Right cardiac atrium (tissue), 5 donors: ENCODE measurements at regions not wholly inside any gene's neighbourhood (a gene's known extent, or its start where the extent isn't known, plus 50 kb on each side); places are given as distances from the start of the nearest gene placed in this dataset.

ENCODE experiments used
- ATAC-seq, 2 donors: fragments of 200-7000 bp; cut with Tn5 transposase; one replicate each; pipeline versions ENCODE4 v1.8.0 to v1.9.1; 2020; ENCODE audit warnings: moderate library complexity in 2 of 2, mild to moderate bottlenecking in 1 of 2
- DNase-seq, 3 donors: peaks; one replicate each; pipeline ENCODE4 v3.0.0-alpha.2; 2020
- H3K27ac ChIP-seq: one replicate; pipeline ENCODE4 v1.5.1; 2013; ENCODE audit warnings: mild to moderate bottlenecking, low read length, control low read depth, moderate library complexity
- H3K27me3 ChIP-seq: one replicate; pipeline ENCODE4 v1.6.1; 2013; ENCODE audit not compliant: control insufficient read depth, insufficient read depth
- H3K4me1 ChIP-seq: one replicate; pipeline ENCODE4 v1.6.1; 2013; ENCODE audit warnings: low read length; ENCODE audit not compliant: control insufficient read depth, insufficient read depth
- H3K4me3 ChIP-seq: one replicate; pipeline ENCODE4 v1.5.1; 2013; ENCODE audit warnings: low read length, control low read depth
- H3K9me3 ChIP-seq: one replicate; pipeline ENCODE4 v1.6.1; 2013; ENCODE audit warnings: low read length; ENCODE audit not compliant: control insufficient read depth
- WGBS: extraction: QIAGEN DNeasy Blood & Tissue Kit; methylation state at CpG from one replicate; pipeline ENCODE4 v1.1.7; 2013; 5-methylcytosine and 5-hydroxymethylcytosine counted together
- intact Hi-C, 4 donors: fragments of 100-400 bp; cut with DNase I; formaldehyde crosslinking; loops; one replicate each; pipeline versions ENCODE4 v1.11.0 to v1.14.0; 2022 to 2023
- donor health status: healthy with polysubstance abuse.
- donor health status: DM: no; HTN: yes; CAD: no.
- donor health status: DM: no; HTN: no; CAD: no.
- donor health status: DM: no; HTN: yes; CAD: no; lungs with severe emphysema.
- donor health status: DM: yes; HTN: yes; CAD: no.

- no peaks in the 10 kb centered on the region for H3K4me1 ChIP-seq
- whole genome bisulfite sequencing: 88% methylated on average over 8 of the region's 8 CpGs
- no peak overlapping the region for H3K27ac ChIP-seq
- no peaks in the 10 kb centered on the region for H3K27me3 ChIP-seq
- H3K4me3 ChIP-seq: no peak overlapping the region
- intact Hi-C loops: no loop called here
- DNase-seq (no peak), ATAC-seq (no peak)
- no peaks in the 10 kb centered on the region for H3K9me3 ChIP-seq
Measured at GRCh38 chr6:166689687-166690086, 62.6 kb upstream of the RPS6KA2 start.

- H3K4me1 ChIP-seq: no peaks in the 10 kb centered on the region
- no peak overlapping the region for H3K27ac ChIP-seq
- H3K4me3 ChIP-seq: no peak overlapping the region
- DNase-seq (no peak), ATAC-seq (no peak)
- 94% methylated on average over 9 of the region's 9 CpGs for WGBS
- no peaks in the 10 kb centered on the region for H3K27me3 ChIP-seq
- no peaks in the 10 kb centered on the region for H3K9me3 ChIP-seq
- intact Hi-C loops: no loop called here
Measured at GRCh38 chr6:166688901-166689300, 61.9 kb upstream of the RPS6KA2 start.

GRCh38 chr6:166687879-166688205 is 60.8 kb upstream of the RPS6KA2 start:
- intact Hi-C loops: no loop called here
- ATAC-seq (no peak), DNase-seq (no peak)
- WGBS: 63% methylated on average over 6 of the region's 6 CpGs
- Histone ChIP-seq H3K4me1 (no peaks in the 10 kb centered on the region), H3K27me3 (no peaks in the 10 kb centered on the region), H3K27ac (no peak overlapping the region), H3K9me3 (no peaks in the 10 kb centered on the region), H3K4me3 (no peak overlapping the region)

- whole genome bisulfite sequencing: 86% methylated on average over 21 of the region's 21 CpGs
- DNase-seq (no peak), ATAC-seq (no peak)
- Histone ChIP-seq H3K9me3 (no peaks in the 10 kb centered on the region), H3K4me3 (no peak overlapping the region), H3K4me1 (no peaks in the 10 kb centered on the region), H3K27me3 (no peaks in the 10 kb centered on the region), H3K27ac (no peak overlapping the region)
- intact Hi-C loops: no loop called here
Measured at GRCh38 chr6:166687070-166687878, 60.2 kb upstream of the RPS6KA2 start.

GRCh38 chr6:166686317-166686716 is 59.3 kb upstream of the RPS6KA2 start:
- Histone ChIP-seq H3K27me3 (no peaks in the 10 kb centered on the region), H3K9me3 (no peaks in the 10 kb centered on the region), H3K27ac (no peak overlapping the region), H3K4me3 (no peak overlapping the region), H3K4me1 (no peaks in the 10 kb centered on the region)
- intact Hi-C loops: no loop called here
- DNase-seq (no peak), ATAC-seq (no peak)
- 85% methylated on average over 2 of the region's 2 CpGs for WGBS

GRCh38 chr6:166684866-166685265 is 57.8 kb upstream of the RPS6KA2 start:
- DNase-seq (no peak), ATAC-seq (no peak)
- Histone ChIP-seq H3K4me1 (no peaks in the 10 kb centered on the region), H3K27me3 (no peaks in the 10 kb centered on the region), H3K4me3 (no peak overlapping the region), H3K9me3 (no peaks in the 10 kb centered on the region), H3K27ac (no peak overlapping the region)
- 86% methylated on average over 8 of the region's 8 CpGs for WGBS
- intact Hi-C loops: no loop called here

GRCh38 chr6:166684170-166684569 is 57.1 kb upstream of the RPS6KA2 start:
- Histone ChIP-seq H3K4me1 (no peaks in the 10 kb centered on the region), H3K27ac (no peak overlapping the region), H3K4me3 (no peak overlapping the region), H3K27me3 (no peaks in the 10 kb centered on the region), H3K9me3 (no peaks in the 10 kb centered on the region)
- no peak for ATAC-seq
- DNase-seq: no peak
- intact Hi-C loops: no loop called here
- 87% methylated on average over 4 of the region's 4 CpGs for WGBS

- intact Hi-C loops: no loop called here
- Histone ChIP-seq H3K4me1 (no peaks in the 10 kb centered on the region), H3K27ac (no peak overlapping the region), H3K27me3 (no peaks in the 10 kb centered on the region), H3K4me3 (no peak overlapping the region), H3K9me3 (no peaks in the 10 kb centered on the region)
- 86% methylated on average over 10 of the region's 10 CpGs for WGBS
- DNase-seq (no peak), ATAC-seq (no peak)
Measured at GRCh38 chr6:166683477-166683876, 56.4 kb upstream of the RPS6KA2 start.

- H3K27ac ChIP-seq: no peak overlapping the region
- no peaks in the 10 kb centered on the region for H3K9me3 ChIP-seq
- DNase-seq (no peak), ATAC-seq (peak in 1 of 2 donors; percentile 20)
- intact Hi-C loops: no loop called here
- WGBS: 97% methylated on average over 31 of the region's 31 CpGs
- no peak overlapping the region for H3K4me3 ChIP-seq
- H3K4me1 ChIP-seq: no peaks in the 10 kb centered on the region
- H3K27me3 ChIP-seq: no peaks in the 10 kb centered on the region
Measured at GRCh38 chr6:166679566-166679965, 52.5 kb upstream of the RPS6KA2 start.

- intact Hi-C loops: no loop called here
- Histone ChIP-seq H3K27me3 (no peaks in the 10 kb centered on the region), H3K9me3 (no peaks in the 10 kb centered on the region), H3K4me1 (peaks cover 2% of the 10 kb centered on the region), H3K4me3 (no peak overlapping the region), H3K27ac (no peak overlapping the region)
- WGBS: 84% methylated on average over 10 of the region's 10 CpGs
- no peak for DNase-seq
- ATAC-seq: no peak
Measured at GRCh38 chr6:166678426-166678825, 51.4 kb upstream of the RPS6KA2 start.

- Histone ChIP-seq H3K4me1 (peaks cover 2% of the 10 kb centered on the region), H3K27ac (no peak overlapping the region), H3K4me3 (no peak overlapping the region), H3K9me3 (no peaks in the 10 kb centered on the region), H3K27me3 (no peaks in the 10 kb centered on the region)
- DNase-seq (no peak), ATAC-seq (no peak)
- intact Hi-C loops: no loop called here
- WGBS: 93% methylated on average over 6 of the region's 6 CpGs
Measured at GRCh38 chr6:166677941-166678340, 50.9 kb upstream of the RPS6KA2 start.
